ENCODE measurements at regions not wholly inside any gene's neighbourhood (a gene's known extent, or its start where the extent isn't known, plus 50 kb on each side); places are given as distances from the start of the nearest gene placed in this dataset.

- DNase-seq: no peak
These were observed 848.6 kb upstream of the RBFOX1 start for GRCh38 chr16:6484081-6484480.

GRCh38 chr16:6483469-6484033 lies 849.1 kb upstream of the RBFOX1 start:
- no peak for DNase-seq

DNA sequence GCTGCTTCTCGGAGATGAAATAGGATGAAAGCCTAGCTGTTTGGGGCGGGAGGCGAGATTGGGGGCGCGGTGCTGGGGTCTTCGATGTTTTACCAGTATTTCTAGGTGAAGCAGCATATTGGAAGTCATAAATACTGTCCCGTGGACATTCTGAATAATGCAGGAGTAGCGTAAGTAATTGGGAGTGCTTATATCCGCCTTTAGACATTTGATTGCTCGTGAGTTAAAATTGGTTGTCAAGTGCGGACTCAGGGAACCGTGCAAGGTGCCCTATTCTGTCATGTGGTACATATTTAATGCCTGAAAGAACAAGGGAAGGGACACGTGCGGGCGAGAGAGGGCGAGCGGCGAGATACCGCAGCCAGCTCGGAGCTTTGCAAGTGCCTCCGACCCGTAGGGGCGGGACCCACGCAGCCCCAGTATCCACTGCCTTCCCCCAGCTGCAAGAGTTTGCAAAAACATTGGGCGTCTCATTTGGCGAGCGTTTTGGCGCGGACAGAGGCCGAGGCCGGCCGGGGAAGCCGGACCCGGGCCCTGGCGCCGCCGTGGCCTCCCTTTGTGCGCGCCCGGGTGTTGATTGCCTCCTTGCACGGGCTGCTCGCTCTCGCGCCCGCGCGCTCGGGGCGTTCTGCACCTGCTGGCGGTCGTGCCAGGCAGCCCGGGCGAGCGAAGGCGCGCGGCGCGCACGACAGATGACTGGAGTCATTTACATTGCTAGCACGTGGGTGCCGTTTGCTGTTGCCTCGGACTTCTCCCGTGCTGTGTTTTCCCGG lies 849.8 kb upstream of the RBFOX1 start:
- DNase-seq: no peak

DNA sequence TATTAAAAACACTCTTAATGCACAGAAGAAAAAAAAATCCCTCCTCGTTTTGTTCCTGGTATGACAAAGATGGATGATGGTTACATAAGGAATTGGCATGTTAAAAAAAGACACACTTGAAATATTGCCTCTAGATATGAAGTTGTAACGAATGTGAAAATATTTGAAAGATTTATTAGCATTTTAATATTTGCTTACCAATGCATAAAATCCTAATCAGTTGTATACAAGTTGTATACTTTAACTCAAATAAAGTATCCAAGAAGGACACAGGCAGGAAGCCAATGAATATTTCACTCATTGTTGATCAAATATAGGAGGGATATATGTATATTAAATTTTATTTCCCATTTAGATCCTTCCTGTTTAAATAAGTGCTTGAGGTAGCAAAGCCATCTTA lies 850.8 kb upstream of the RBFOX1 start:
- no peak for DNase-seq

DNA sequence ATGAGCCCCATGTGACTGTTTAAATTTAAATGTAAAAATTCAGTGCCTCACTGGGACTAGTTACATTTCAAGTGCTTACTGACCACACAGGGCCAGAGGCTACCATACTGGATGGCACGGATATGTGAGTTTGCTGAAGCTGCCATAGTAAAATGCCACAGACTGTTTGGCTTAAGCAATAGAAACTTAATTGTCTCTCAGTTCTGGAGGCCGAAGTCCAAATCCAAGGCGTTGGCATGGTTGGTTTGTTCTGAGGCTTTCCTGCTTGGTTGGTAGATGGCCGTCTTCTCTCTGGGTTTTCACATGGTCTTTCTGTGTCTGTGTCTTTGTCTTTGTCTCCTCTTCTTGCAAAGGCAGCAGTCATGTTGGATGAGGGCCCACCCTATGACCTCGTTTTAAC lies 878.9 kb upstream of the RBFOX1 start:
- DNase-seq: no peak

DNA sequence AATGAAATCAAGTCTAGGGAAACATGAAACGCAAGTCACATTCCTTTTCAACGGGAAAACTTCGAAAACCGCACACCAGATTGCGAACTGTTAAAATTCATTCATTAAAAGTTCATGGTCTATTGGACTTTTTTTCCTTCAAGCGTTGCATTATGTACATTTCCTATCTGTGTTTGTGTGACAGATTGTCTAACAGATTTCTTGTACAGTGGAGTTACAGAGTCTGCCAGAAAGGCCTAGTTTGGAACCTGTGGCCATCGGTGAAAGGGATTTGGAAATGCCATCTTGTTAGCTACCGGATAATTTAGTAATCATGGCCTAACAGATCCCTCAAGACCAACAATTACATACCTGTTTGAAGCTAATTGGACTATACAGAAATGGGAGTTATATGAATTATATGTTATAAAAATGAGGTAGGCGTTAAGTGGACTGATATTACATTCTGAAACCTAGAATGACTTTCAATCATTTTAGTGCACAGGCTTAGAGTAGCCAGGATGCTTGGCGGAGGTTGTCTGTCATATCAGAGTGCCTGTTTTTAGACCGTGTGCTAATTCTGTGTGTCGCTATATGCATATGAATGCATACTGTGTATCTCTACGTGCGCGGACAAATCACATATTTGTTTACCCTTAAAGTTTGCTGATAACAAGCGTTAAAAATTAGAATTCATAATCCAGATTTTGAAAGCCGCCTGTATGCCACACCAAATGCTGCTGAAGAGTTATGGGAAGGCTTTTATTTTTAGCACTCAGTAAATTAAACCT lies 885.4 kb upstream of the RBFOX1 start:
- DNase-seq: no peak

DNA sequence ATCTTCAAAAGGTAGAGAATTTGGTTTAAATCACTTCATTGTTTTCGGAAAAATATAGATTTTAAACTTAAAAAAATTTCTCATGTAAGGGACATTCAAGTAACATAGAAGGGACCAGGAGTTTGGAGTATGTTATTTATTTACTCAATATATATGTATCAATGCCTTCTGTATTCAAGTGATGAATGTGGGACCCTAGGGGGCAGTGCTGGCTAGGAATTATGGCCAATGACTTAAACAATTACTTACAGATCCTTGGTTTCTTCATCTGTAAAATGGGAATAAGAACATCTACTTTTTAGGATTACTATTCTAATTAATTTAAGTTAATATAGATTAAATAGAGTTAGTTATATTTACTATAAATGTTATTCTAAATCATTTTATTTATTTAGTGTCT lies 886.3 kb upstream of the RBFOX1 start:
- no peak for DNase-seq

- no peak for DNase-seq
These were observed 893.5 kb upstream of the RBFOX1 start for GRCh38 chr16:6439129-6439528.

DNA sequence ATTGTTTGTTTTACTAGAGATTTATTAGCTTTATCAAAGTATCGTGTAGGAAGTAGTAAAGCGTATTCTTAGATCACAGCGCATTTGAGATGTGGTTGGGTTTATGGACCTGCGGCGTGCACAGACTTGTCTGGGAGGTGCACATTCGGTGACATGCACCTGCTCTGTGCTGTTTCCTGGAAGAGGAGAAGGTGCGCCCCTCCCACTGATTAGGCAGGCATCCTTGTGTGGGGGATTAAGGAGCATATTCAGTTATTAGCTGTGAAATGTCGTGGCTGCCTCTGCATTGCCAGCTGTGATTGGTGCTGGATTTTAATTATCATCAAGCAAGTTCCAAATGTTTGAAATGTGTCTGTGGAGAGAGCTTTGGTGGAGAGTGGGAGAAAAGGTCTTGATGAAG lies 903.8 kb upstream of the RBFOX1 start:
- DNase-seq: no peak

DNA sequence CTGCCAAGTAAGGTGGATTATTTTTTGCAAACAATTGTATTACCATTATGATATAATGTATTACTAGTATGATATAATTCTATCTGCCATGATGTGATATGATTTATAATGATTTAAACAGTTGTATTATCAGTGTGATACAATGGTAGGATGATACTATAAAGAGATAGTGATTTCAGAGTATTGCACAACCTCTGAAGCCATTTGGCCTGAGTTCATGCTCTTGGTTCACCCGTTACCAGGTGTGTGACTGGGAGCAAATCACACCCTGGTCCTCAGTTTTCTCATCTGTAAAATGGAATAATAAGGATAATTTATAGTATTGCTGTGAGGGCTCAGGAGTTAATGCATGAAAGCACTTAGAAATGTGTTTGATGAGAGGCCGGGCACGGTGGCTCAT lies 905.0 kb upstream of the RBFOX1 start:
- DNase-seq: no peak

DNA sequence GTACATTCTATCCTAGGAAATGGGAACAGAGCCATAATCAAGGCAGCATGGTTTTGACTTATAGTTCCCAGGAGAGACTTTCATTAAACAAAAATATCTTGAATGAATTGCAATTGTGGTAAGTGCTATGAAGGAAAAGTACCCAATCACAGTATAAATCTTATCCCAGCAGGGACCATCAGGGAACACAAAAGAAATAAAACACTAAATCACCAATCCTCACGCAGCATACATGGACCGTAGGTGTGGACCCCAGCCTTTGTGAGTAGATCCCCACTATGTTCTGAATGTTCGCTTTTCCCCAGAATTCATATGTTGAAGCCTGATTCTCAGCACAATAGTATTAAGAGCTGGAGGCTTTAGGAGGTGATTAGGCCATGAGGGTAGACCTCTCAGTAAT lies 925.0 kb upstream of the RBFOX1 start:
- no peak for DNase-seq

DNA sequence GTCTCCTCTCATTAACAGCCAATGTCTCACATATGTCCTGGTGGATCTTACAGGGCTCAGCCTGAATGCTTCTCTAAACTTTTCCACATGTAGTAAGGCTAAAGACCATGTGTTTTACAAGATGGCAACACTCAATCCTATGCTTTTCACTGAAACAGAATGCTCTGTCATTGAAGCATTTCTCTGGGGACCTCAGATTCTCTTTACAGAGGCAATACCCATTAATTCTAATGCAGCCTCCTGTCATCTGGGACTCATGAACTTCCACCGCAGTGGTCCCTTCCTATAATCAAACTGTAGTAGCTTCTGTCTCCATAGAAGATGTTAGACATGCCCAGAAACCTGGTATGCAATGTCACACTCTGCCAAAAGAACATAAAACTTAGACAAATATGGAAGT lies 926.6 kb upstream of the RBFOX1 start:
- no peak for DNase-seq

- no peak for DNase-seq
These were observed 949.7 kb upstream of the RBFOX1 start for GRCh38 chr16:6382924-6383459.

DNA sequence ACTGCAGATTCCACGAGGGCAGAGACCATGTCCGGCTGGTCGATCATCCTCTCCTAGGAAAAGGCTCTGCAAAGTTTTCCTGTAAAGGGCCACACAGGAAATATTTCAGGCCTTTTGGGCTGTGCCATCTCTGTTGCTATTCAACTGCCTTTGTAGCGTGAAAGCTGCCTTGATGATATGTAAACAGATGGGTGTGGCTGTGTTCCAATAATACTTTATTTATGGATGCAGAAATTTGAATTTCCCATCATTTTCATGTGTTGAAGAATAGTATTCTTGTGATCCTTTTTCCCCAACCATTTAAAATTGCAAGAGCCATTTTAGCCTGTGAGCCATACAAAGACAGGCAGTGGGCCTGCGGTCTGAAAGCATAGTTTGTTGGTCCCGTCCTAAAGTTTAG lies 950.7 kb upstream of the RBFOX1 start:
- no peak for DNase-seq

- DNase-seq: no peak
These were observed 954.7 kb upstream of the RBFOX1 start for GRCh38 chr16:6377956-6378355.

GRCh38 chr16:6375465-6376075 lies 957.1 kb upstream of the RBFOX1 start:
- DNase-seq: no peak

DNA sequence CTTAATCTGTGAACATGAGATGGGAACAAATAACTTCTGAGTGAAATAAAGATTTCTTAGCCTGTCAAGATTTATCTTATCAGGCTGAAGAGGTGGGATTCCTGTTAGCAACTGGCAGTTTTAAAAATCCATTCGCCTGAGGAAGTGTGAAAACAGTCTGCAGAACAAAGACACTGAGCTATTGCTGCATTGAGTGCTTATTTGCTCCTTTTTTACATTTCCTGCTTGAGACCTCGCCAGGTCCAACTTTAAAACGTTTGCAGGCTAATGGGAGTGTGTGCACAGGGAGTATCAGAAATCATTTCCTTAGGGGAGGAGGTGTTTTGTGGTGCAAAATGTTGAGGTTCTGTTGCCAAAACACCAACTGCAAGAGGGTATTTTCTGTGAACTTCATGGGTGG lies 957.8 kb upstream of the RBFOX1 start:
- DNase-seq: no peak

DNA sequence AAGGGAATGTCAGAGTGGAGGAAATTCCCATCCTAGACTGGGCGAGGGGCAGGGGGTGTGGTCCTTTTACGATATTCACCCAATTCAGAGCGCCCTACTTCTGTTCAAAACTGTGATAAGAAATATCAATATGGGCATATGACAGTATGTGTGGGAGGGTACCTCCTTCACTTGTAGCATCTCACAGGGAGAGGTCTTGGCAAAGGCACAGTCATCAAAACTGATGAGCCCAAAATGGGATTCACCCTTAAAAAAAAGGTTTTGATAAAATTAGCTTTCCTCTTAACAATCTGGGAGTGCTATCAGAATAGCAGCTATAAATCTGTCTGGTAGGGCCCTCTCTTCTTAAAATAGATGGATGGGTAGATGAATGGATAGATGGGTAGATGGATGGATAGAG lies 967.8 kb upstream of the RBFOX1 start:
- no peak for DNase-seq

DNA sequence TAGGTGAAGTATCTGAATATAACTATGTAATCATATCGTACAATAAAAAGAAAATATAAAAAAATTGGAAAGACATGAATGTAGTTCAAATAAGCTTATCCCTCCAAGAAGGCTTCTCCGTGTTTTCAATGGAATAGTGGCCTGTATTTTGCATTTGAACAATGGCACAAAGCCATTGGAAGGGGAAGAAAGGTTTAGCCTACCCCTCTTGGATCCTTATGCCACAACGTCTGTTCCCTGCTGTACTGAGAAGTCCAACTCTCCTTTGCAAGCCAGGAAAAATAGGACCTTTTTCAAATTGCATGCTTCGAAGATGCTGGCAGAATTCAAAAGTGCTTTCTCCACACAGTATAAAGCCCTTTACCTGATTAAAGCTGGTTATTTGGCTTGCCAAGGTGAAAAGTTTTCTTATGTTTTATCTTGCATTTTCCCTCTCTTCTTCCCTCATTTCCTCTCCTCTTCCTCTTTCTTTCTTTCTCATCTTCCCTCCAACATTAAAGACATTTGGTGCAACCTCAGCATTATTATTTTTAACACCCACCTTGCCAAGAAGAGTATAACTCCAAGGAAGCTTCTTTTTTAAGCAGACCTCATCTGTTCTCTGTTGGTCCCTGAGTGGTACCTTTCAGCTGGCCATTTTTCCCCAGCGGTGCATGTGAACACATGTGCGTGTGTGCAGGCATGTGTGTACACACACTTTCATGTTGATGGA lies 968.6 kb upstream of the RBFOX1 start:
- DNase-seq: no peak

DNA sequence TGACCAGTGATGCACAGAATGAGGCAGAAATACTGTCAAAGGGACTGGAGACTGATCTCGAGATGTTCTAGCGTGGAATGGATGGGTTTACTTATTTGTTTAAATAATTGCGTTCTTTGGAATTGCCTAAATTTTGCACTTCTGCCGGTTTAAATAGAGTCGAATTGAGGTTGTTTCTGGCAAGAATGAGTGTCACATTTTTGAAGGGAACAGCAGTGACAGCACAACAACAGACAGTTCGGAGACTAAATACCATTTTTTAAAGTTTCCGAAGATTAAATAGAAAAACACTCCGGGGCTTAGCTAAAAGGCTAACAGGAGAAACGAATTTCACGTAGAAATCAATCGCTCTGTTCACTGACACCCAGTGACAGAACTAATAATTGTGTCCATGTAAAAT lies 969.2 kb upstream of the RBFOX1 start:
- no peak for DNase-seq

DNA sequence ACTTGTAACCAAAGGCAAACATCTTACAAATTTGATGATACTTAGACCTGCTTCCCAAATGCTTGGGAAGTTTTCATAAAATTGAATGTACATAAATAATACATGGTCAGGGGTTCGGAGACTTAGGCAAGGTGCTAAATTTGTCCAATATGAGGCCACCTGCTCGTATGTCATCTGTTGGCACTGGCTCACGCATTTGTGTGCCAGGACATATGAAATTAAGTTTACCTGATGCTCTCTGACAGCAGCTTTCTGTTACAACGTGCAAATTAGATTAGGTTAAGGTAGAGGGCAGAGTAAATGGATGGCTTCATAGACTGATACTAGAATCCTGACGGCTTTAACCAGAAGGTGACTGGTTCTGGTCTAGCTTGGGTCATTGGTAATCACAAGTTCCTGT lies 970.3 kb upstream of the RBFOX1 start:
- no peak for DNase-seq

GRCh38 chr16:6360641-6361040 lies 972.0 kb upstream of the RBFOX1 start:
- DNase-seq: no peak

DNA sequence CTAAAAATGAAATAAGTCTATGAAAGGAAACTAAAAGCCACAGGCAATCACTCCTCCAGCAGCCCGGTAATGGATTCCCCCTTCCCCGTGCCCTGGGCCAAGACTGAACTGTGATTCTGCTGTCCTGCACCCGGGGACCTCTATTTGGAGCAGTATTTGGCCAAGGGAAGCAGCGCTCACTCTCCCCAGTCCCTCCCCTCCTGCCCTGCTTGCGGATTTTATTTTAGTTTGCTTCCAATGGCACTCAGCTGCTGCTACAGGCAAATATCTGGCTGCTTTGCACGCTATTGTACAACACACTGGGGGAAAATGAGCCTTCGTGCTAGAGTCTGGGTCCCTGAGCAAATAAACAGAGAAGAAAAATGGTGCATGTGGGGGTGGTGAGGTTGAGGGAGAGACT lies 975.7 kb upstream of the RBFOX1 start:
- no peak for DNase-seq

All from effector CD4-positive, alpha-beta T cell (primary cell).